ENCODE measurements at regions not wholly inside any gene's neighbourhood (a gene's known extent, or its start where the extent isn't known, plus 50 kb on each side); places are given as distances from the start of the nearest gene placed in this dataset.
A peak's percentile ranks its signal among the peaks of the same experiment; 100 is the strongest.

DNA sequence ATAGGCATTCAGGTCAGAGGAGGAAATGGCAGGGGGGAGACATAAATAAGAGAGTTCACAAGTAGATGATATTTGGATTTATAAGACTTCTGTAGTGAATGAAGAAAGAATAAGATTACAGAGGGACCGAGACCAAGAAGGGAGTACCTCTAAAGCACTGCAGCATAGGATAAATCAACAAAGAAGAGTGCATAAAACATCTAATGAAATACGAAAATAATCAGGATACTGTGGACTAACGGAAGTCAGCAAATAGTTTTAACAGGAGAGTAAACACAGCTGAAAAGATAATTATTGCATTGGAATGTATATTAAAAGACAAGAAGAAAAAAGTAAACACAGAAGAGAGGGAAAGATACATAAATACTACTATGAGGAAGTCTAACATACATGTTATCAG is 921.9 kb upstream of the PRMT6 start:
- TF ChIP-seq CTCF (IDR thresholded peaks at IDR 0.05) (no peak), POLR2A (IDR thresholded peaks at IDR 0.05) (no peak), POLR2AphosphoS5 (IDR thresholded peaks at IDR 0.05) (peak; percentile 21)
